LNCaP clone FGC (cell line): ENCODE measurements at regions not wholly inside any gene's neighbourhood (a gene's known extent, or its start where the extent isn't known, plus 50 kb on each side); places are given as distances from the start of the nearest gene placed in this dataset.

ENCODE experiments used
- DNase-seq: peaks from one replicate; pipeline ENCODE4 v3.0.0-alpha.2; 2011; ENCODE audit warnings: low read depth
- H3K4me3 ChIP-seq: 2 replicates; pipeline ENCODE4 v1.5.1; 2011; ENCODE audit warnings: mild to moderate bottlenecking, low read depth, low read length, control low read depth
- TF ChIP-seq, protein P1 (sequence below): IDR thresholded peaks from 2 replicates; pipeline ENCODE4 v1.5.1; 2012; ENCODE audit warnings: mild to moderate bottlenecking; ENCODE audit not compliant: control insufficient read depth, insufficient read depth; ENCODE audit errors: extremely low read depth

DNA sequence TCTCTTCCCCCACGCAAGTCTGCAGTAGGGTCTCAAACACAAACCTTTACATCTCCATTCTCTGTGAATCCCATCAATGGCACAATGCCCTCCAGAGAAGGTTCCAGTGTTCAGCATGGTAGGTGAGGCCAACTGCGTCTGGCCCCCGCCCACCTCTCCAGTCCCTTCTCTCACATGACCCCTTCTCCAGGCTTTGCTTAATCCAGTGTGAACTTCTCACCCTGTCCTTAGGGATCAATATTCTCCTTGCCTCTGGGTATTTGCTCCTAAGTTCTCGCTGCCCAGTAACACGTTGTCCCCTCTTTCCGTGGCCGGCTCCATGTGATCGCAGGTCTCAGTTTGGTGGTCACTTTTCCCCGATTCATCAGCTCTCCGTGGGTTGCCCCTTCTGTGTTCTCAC, 225.1 kb upstream of the PMEPA1 start:
- no peak overlapping the region for H3K4me3 ChIP-seq
- TF ChIP-seq, protein P1, sequence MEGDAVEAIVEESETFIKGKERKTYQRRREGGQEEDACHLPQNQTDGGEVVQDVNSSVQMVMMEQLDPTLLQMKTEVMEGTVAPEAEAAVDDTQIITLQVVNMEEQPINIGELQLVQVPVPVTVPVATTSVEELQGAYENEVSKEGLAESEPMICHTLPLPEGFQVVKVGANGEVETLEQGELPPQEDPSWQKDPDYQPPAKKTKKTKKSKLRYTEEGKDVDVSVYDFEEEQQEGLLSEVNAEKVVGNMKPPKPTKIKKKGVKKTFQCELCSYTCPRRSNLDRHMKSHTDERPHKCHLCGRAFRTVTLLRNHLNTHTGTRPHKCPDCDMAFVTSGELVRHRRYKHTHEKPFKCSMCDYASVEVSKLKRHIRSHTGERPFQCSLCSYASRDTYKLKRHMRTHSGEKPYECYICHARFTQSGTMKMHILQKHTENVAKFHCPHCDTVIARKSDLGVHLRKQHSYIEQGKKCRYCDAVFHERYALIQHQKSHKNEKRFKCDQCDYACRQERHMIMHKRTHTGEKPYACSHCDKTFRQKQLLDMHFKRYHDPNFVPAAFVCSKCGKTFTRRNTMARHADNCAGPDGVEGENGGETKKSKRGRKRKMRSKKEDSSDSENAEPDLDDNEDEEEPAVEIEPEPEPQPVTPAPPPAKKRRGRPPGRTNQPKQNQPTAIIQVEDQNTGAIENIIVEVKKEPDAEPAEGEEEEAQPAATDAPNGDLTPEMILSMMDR, result no peak
- no peak for DNase-seq

DNA sequence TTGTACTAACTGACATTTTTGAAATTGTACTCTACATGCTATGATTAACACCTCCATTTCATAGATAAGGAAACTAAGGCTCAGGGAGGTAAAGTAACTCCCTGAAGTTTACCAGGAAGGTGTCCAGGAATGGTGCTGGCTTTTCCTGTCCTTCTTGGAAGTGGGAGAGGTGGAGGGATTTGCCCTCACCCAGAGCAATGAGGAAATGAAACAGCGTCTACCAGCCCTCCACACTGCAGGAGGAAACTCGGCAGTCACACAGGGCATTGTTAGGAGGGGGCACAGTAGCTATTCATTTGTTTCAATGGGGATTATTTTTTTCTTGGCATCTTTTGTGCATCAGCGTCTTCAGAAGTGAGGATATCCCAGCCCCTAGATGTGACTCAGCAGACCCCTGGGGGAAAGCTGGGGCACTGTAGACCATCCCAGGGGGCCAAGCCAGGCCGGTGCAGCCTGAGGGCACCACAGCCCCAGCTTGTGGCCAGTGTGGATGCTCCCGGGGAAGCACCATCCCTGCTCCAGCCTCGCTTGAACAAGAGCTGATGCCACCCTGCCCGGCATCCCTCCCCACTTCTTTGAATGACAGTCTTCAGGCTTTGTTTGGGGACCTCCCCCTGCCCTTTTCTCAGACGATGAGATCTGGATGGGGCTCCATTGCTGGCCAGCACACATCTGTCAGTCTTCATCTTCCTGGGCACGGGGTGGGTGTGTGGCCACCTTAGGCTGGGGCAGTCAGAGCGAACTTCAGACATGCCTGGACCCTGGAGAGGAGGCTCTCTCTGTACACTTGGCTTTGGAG, 224.4 kb upstream of the PMEPA1 start:
- no peak for DNase-seq
- TF ChIP-seq, protein P1, result no peak
- H3K4me3 ChIP-seq, result no peak overlapping the region

DNA sequence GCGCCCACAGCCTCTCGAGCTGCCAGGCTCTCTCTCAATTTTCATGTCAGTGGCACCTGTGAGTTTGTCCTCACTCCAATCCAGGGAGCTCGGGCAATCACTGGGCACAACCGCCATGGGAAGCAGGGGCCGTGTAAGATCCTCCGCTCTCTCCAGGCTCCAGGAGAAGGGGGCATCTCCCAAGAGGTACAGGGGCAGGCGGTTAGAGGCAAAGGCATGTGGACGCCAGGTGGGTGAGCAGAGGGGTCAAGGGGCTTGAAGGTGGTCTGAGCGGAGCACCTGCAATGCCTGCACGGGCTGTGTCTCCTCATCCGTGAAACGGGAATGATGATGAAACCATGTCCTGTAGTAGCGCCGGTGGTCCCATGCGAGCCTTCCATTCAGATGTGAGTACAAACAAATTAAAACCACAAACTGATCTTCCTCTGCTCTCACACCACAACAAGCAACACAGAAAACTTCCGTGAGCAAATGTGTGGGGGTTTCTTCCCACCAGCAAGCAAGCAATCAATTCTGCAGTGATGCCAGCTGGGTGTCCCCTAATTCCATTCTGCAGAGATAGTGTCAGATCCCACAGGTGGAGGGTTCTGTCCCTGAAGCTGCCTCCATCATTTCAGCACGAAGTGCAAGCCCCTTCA, 222.5 kb upstream of the PMEPA1 start:
- TF ChIP-seq, protein P1, result no peak
- H3K4me3 ChIP-seq, result no peak overlapping the region
- no peak for DNase-seq

DNA sequence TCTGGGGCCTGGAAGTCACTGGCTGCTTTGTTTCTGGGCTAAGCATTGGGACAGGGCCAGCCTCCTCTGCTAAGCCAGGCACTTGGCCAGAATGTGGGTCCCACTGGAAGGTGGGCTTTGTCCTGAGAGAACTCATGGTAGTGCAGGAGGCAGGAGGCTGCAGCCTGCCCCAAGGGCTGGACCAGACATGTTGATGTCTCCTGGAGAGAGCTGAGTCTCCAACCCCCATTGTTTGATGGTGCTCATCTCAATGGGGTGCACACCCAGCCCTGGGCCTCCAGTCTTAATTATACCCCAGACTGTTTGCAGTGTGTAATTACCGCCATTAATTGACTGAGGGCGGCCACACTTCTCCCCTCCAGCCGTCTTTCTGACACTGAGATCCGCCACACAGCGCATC, 220.5 kb upstream of the PMEPA1 start:
- TF ChIP-seq, protein P1, result no peak
- DNase-seq, result no peak
- no peak overlapping the region for H3K4me3 ChIP-seq

DNA sequence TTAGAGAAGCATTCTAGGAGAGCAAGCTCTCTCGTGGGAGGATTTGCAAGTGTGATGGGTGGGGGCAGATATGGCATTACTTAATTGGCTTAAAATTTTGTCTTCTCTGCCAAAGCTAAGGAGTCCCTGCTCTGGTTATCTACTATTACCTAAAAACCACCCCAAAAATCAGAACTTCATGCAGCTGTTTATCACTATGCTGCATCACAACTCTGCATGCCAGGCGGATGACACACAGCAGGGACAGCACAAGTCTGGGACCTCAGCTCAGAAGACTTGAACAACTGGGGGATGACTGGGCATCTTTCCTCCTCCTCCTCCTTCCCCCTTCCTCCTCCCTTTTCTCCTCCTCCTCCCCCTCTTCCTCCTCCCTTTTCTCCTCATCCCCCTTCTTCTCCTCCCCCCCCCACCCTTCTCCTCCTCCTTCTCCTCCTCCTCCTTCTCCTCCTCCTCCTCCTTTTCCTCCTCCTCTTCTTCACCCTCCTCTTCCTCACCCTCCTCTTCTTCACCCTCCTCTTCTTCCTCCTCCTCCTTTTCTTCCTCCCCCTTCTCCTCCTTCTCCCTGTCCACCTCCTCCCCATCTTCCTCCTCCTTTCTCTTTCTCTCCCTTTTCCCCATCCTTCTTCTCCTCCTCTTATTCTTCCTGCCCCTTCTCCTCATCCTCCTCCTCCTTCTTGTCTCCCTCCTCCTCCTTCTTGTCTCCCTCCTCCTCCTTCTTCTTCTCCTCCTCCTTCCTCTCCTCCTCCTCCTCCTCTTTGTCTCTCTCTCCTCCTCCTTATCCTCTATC, 218.6 kb upstream of the PMEPA1 start:
- TF ChIP-seq, protein P1, result no peak
- H3K4me3 ChIP-seq, result no peak overlapping the region
- DNase-seq, result no peak

DNA sequence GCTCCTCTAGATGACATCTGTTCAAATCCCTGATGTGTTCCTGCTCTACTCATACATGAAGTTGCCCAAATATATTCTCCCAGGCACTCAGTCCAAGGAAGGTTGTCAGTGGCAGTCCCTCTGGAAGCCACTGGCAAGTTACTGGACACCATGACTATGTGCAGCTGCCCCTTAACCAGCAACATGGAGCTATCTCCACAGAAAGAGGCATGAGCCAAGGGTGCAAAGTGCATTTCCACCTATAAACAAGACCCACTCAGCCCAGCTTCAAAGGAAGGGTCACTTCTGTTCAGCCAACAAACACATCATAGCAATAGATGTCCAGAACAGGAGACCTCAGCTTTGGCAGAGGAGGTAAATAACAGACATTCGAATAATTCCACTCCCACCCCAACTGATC, 217.6 kb upstream of the PMEPA1 start:
- TF ChIP-seq, protein P1, result no peak
- DNase-seq, result no peak
- no peak overlapping the region for H3K4me3 ChIP-seq
